ENCODE measurements at regions not wholly inside any gene's neighbourhood (a gene's known extent, or its start where the extent isn't known, plus 50 kb on each side); places are given as distances from the start of the nearest gene placed in this dataset.

GRCh38 chr4:20443015-20443805 lies 191.5 kb downstream of the SLIT2 start:
- no peak for DNase-seq (ENCODE audit: low read depth in 4 of 4, low spot score in 3 of 4)

- no peak for DNase-seq (ENCODE audit: low read depth in 4 of 4, low spot score in 3 of 4)
Observed at GRCh38 chr4:20444599-20445337, 193.1 kb downstream of the SLIT2 start.

GRCh38 chr4:20445933-20446723 lies 194.4 kb downstream of the SLIT2 start:
- peak; percentile 23 to 35 (median 27) for DNase-seq (ENCODE audit: low read depth in 4 of 4, low spot score in 3 of 4)

DNA sequence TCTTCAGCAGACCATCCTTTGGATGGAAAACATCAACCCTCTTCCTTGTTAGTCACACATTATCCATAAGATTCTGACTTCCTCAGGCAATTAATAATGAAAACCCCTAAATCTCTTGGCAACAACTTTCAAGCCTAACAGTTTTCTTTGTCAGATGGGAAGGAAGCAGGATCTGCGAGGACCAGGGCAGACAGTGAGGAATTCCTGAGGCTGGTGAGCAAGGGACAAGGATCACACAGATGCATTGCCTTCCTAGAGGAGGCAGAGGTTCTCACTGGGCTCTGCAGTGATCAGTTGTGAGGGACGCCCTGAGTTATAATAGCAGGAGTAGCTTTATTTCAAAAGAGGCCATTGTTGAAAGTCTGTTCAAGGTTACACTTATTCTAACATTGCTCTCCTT lies 195.4 kb downstream of the SLIT2 start:
- no peak for DNase-seq (ENCODE audit: low read depth in 4 of 4, low spot score in 3 of 4)

DNA sequence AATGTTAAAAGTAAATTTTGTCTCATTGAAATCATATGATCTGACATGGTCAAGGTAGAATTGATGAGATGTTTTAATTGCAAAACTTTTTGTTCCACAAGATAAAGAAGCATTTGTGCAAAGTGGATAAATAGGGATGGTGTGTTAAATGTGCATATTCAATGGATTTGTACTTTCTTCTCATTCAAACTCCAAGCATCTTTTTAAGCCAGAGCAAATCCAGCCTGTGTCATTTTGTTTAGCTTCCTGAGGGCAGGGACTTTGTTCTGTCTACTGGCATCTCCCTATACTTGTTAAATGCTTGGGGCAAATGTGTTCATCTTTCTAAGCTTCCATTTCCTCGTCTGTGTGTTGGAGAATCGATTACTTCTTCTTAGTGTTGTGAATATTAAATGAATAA lies 200.3 kb downstream of the SLIT2 start:
- no peak for DNase-seq (ENCODE audit: low read depth in 4 of 4, low spot score in 3 of 4)

DNA sequence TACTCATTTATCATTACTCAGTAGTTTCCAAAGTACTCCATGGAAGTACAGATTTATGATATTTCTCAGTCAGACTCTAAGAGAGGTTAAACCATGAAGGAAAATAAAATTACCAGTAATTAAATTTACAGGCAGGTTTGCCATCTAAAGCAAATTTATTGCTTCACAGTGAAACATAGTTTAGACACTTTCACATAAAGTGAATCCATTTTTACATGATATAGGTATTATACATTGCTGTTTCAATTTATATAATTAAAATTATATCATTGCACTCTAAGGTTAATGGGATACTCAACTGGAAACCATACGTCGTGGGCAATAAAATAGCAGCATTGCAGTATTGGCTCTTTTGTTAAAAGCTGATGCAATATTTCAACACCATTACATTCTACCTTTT lies 202.8 kb downstream of the SLIT2 start:
- DNase-seq (ENCODE audit: low read depth in 4 of 4, low spot score in 3 of 4), result no peak

- DNase-seq (ENCODE audit: low read depth in 4 of 4, low spot score in 3 of 4), result no peak
Observed at GRCh38 chr4:20456407-20456806, 204.7 kb downstream of the SLIT2 start.

GRCh38 chr4:20462426-20463175 lies 210.9 kb downstream of the SLIT2 start:
- DNase-seq (ENCODE audit: low read depth in 4 of 4, low spot score in 3 of 4), result no peak

DNA sequence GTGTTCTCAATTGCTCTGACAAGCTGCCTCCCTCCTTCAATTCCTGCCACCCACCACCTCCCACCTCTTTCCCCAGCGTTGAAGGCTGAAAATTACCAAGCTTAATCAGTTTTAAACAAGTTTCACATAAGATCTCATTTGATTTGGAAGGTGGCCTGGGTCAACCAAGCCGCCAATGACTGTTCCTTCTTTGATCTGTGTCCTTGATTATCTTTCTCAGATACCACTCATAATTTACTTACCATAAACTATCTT lies 211.4 kb downstream of the SLIT2 start:
- no peak for DNase-seq (ENCODE audit: low read depth in 4 of 4, low spot score in 3 of 4)

DNA sequence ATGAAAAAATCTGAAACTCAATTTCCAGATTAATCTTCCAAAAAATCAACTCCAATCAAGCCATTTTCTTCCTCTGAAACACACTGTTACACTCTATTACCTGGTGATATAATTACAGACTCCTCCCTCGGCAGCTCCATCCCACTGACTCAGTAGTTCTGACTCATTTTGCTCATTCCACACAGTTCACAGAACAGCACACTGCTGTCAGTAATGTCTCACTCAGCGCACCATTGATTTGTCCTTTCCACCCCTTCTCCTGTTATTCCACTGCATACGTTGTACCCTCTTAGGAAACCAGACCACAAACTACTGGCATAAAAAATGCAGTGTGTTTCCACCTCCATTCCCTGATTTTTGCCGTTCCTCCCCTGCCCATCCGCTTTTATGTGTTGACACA lies 212.7 kb downstream of the SLIT2 start:
- DNase-seq (ENCODE audit: low read depth in 4 of 4, low spot score in 3 of 4), result no peak

- peak in 3 of 4 donors; percentile 6 to 23 (median 7) for DNase-seq (ENCODE audit: low read depth in 4 of 4, low spot score in 3 of 4)
Observed at GRCh38 chr4:20474119-20474518, 222.4 kb downstream of the SLIT2 start.

- no peak for DNase-seq (ENCODE audit: low read depth in 4 of 4, low spot score in 3 of 4)
Observed at GRCh38 chr4:20478412-20478811, 221.8 kb upstream of the PACRGL start.

- no peak for DNase-seq (ENCODE audit: low read depth in 4 of 4, low spot score in 3 of 4)
Observed at GRCh38 chr4:20480165-20480947, 219.9 kb upstream of the PACRGL start.

- DNase-seq (ENCODE audit: low read depth in 4 of 4, low spot score in 3 of 4), result no peak
Observed at GRCh38 chr4:20483416-20483815, 216.8 kb upstream of the PACRGL start.

- no peak for DNase-seq (ENCODE audit: low read depth in 4 of 4, low spot score in 3 of 4)
Observed at GRCh38 chr4:20486433-20486832, 213.8 kb upstream of the PACRGL start.

GRCh38 chr4:20487446-20487845 lies 212.8 kb upstream of the PACRGL start:
- no peak for DNase-seq (ENCODE audit: low read depth in 4 of 4, low spot score in 3 of 4)

DNA sequence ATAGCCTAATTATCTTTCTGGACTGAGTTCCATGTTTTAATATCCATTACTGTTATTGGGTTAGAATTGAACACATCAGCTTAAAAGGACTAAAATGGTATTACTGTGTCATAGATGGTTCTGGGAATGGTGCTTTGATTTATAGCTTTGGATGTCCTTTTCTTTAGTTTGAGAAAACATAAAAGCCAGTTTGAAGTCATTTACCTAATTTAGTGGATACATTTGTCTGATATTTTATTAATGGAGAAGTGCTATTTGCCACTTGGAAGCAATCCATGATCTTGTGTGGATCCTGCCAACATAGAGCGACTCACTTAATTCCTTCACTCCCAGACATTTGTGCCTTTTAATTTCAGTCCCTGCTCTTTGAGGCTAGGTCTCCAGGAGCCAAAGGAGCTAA lies 212.4 kb upstream of the PACRGL start:
- no peak for DNase-seq (ENCODE audit: low read depth in 4 of 4, low spot score in 3 of 4)

DNA sequence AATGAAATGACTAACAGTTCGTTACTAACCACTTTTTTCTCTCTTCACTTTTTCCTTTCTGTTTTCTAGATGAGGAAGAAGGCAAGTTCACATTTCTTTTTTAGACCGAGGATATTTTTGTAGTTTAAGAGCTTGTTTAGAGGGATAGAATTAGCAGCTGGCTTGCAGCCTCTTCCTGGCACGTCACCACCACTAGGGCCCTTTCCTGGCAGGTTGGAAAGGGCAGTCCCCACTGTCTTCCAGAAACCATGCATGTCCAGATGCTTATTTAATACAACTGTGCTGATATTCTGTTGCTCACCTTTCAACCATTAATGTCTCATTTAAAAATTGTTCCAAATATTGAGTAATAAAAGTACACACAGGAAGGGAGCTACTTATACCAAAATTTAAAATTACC lies 209.5 kb upstream of the PACRGL start:
- no peak for DNase-seq (ENCODE audit: low read depth in 4 of 4, low spot score in 3 of 4)

GRCh38 chr4:20493761-20494353 lies 206.4 kb upstream of the PACRGL start:
- no peak for DNase-seq (ENCODE audit: low read depth in 4 of 4, low spot score in 3 of 4)

GRCh38 chr4:20496068-20496467 lies 204.2 kb upstream of the PACRGL start:
- no peak for DNase-seq (ENCODE audit: low read depth in 4 of 4, low spot score in 3 of 4)

Data from right renal pelvis (tissue), 4 donors.